ENCODE measurements at regions not wholly inside any gene's neighbourhood (a gene's known extent, or its start where the extent isn't known, plus 50 kb on each side); places are given as distances from the start of the nearest gene placed in this dataset.

- Histone ChIP-seq H3K36me3 (ENCODE audit: control insufficient read depth, insufficient read depth, low read length) (no peaks in the 10 kb centered on the region), H3K27me3 (replicated peaks; ENCODE audit: control insufficient read depth, insufficient read depth, low read length) (no peaks in the 10 kb centered on the region)
- no peak for DNase-seq (ENCODE audit: extremely low read depth, insufficient read length)
These were observed 107.6 kb upstream of the SMURF2 start for GRCh38 chr17:64769712-64770111.

GRCh38 chr17:64767269-64767997 is 105.3 kb upstream of the SMURF2 start:
- H3K36me3 ChIP-seq (ENCODE audit: control insufficient read depth, insufficient read depth, low read length): no peaks in the 10 kb centered on the region
- DNase-seq (ENCODE audit: extremely low read depth, insufficient read length): no peak
- H3K27me3 ChIP-seq (replicated peaks; ENCODE audit: control insufficient read depth, insufficient read depth, low read length): no peaks in the 10 kb centered on the region
- no peak overlapping the region for H3K4me3 ChIP-seq (replicated peaks; ENCODE audit: low read depth, low read length)
- TF ChIP-seq CTCF (IDR thresholded peaks at IDR 0.05; ENCODE audit: insufficient read depth, low read length, poor library complexity, severe bottlenecking): no peak

More at GRCh38 chr17:64769712-64770111, 107.6 kb upstream of the SMURF2 start:
- TF ChIP-seq CTCF (IDR thresholded peaks at IDR 0.05; ENCODE audit: insufficient read depth, low read length, poor library complexity, severe bottlenecking): no peak
- H3K4me3 ChIP-seq (replicated peaks; ENCODE audit: low read depth, low read length): no peak overlapping the region

GRCh38 chr17:64765191-64765889 is 103.2 kb upstream of the SMURF2 start:
- Histone ChIP-seq H3K27me3 (replicated peaks; ENCODE audit: control insufficient read depth, insufficient read depth, low read length) (no peaks in the 10 kb centered on the region), H3K36me3 (ENCODE audit: control insufficient read depth, insufficient read depth, low read length) (no peaks in the 10 kb centered on the region), H3K4me3 (replicated peaks; ENCODE audit: low read depth, low read length) (no peak overlapping the region)
- no peak for DNase-seq (ENCODE audit: extremely low read depth, insufficient read length)
- no peak for TF ChIP-seq CTCF (IDR thresholded peaks at IDR 0.05; ENCODE audit: insufficient read depth, low read length, poor library complexity, severe bottlenecking)

GRCh38 chr17:64750891-64751677 is 89.0 kb upstream of the SMURF2 start:
- H3K27me3 ChIP-seq (replicated peaks; ENCODE audit: control insufficient read depth, insufficient read depth, low read length): no peaks in the 10 kb centered on the region
- no peaks in the 10 kb centered on the region; the same call in 1 of the 2 replicates for H3K36me3 ChIP-seq (ENCODE audit: control insufficient read depth, insufficient read depth, low read length)
- H3K4me3 ChIP-seq (replicated peaks; ENCODE audit: low read depth, low read length): no peak overlapping the region
- no peak for TF ChIP-seq CTCF (IDR thresholded peaks at IDR 0.05; ENCODE audit: insufficient read depth, low read length, poor library complexity, severe bottlenecking)
- no peak for DNase-seq (ENCODE audit: extremely low read depth, insufficient read length)

GRCh38 chr17:64750478-64750877 is 88.4 kb upstream of the SMURF2 start:
- Histone ChIP-seq H3K36me3 (ENCODE audit: control insufficient read depth, insufficient read depth, low read length) (no peaks in the 10 kb centered on the region; the same call in 1 of the 2 replicates), H3K4me3 (replicated peaks; ENCODE audit: low read depth, low read length) (no peak overlapping the region), H3K27me3 (replicated peaks; ENCODE audit: control insufficient read depth, insufficient read depth, low read length) (no peaks in the 10 kb centered on the region)
- no peak for DNase-seq (ENCODE audit: extremely low read depth, insufficient read length)
- TF ChIP-seq CTCF (IDR thresholded peaks at IDR 0.05; ENCODE audit: insufficient read depth, low read length, poor library complexity, severe bottlenecking): no peak

Data from GM06990 (cell line).